Colon (tissue), 2 donors: ENCODE measurements at regions not wholly inside any gene's neighbourhood (a gene's known extent, or its start where the extent isn't known, plus 50 kb on each side); places are given as distances from the start of the nearest gene placed in this dataset.

Source experiments
- FAIRE-seq: peaks from 2 replicates; lab custom pipeline; 2012; peaks lifted over from hg19 to GRCh38; lab: Jason Lieb, UNC
- donor health status: control.
- donor health status: control.

DNA sequence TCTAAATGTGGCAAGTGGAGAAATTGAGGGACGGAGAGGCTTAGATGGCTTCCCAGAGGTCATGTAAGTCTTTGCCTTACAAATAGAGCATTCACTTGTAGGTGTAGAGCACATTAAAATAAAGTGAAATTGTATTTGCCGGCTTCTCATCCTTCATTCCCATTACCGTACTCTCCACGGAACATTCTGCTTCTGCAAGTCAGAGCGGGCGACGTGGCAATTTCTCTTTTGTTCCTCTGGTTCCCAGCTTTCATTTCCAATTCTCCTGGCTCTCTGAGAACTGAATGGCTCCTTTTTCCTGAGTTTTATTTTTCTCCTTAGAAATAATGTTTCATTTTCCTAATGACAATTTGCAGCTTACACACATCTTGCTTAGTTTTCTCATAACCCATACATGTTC lies 51.3 kb upstream of the PFKP start:
- no peak for FAIRE-seq

DNA sequence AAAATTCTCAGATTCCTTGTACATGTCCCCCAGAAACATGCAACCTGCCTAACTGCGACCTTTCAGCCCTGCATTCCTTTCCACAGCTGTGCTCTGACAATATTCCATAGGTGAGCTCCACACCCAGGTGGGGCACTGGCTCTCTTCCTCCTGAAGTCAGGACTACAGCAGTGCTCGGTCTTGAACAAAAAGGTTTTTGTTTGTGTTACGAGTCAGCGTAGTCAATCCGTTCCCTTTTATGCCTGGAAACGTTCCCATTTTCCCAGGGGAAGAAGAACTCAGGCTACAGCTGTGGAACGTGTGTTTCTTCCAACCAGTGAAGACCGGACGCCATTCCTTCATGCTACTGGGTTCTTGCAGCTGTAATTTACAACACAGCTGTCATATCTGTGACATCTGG lies 52.4 kb upstream of the PFKP start:
- FAIRE-seq, result no peak

DNA sequence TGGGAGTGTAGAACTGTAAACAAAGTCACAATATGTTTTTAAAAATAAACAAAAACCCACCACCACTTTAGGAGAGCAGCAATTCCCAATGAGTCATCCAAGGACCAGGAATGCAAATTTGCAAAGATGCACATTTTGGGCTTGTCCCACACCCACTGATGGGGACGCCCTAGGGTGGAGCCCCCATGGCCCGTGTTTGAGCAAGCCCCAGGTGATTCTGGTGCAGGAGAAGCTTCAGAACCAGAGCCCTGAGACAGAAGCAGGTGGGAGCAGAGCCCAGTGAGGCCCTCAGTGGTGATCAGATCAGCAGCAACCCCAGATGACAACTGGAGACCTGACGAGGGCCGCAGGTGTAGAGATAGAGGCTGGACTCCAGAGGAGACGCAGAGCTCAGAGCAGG lies 55.1 kb upstream of the PFKP start:
- no peak for FAIRE-seq

DNA sequence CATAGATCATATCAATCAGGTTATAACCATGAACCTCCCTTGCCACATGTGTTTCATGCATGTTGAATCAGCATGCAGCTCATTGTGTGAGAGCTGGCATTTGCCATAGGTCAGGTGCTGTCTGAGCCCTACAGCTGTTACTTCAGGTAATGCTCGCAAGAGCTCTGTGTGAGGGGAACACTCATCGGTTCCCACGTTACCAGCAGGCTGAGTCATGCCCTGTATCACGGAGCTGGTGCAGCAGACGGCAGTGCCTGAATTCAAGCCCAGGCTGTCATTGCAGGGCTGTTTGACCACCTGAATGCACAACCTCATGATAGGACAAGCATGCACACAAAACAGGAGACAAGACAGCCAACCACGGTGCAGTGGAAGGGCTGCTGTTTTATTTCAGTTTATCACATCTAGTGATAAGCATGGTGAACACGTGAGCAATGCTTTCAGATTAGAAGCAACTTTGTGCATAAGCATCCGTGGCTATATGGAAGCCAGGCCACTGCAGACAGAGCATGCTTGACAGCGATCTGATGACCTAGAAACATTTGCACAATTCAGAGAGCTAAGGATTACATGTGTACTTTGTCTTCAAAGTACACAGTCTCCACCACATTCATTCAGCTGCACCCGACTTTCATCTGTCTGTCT lies 56.4 kb upstream of the PFKP start:
- no peak for FAIRE-seq

- FAIRE-seq, result no peak
These were observed 57.0 kb upstream of the PFKP start for GRCh38 chr10:3010334-3010733.

- no peak for FAIRE-seq
These were observed 58.0 kb upstream of the PFKP start for GRCh38 chr10:3009341-3009740.

DNA sequence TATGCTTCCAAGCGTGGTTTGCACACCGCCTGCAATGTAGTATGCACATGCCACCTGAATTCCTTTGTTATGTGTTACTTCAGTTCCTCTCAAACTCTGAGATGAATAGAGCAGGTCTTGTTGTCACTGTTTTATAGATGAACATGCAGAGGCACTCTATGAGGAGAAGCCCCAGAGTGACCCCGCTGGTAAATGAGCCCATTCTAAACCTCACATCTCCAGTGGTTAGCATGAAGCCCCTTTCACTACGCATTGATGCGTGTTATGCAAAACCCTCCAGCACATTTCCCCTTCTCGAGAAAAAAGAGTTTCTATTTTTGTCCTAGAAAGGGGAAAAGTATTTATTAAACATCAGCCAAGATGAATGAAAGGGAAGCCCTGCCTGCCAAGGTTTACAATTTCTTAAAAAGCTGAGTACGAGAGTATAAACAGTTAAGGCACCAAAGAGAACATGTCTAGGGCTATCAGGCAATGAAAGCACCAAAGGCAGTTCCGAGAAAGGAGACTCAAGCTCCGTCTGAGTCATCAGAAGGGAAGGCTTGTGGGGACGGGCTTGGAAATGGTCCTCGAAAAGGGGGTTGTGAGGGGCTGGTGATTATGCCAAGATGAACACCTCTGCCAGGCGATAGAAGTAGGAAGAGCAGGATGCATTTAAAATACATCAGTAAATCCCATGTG lies 58.7 kb upstream of the PFKP start:
- no peak for FAIRE-seq

DNA sequence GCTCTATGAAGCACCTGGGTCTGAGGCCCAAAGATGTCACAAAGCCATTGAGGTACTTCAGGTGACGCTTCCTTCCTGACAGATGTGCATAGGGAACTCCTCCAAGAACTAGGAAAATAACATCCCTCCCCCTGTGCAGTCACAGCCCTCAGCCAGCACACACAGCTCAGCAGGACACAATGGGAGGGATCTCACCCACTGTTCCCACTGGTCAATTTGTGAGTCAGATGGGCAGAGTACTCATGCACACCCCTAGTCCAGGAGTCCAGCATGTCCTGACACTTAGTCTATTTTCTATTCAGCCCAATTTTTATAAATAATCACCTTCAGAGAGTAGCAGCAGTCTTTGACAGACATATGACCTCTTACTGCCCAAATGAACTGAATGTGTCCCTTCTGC lies 60.7 kb upstream of the PFKP start:
- FAIRE-seq, result no peak

DNA sequence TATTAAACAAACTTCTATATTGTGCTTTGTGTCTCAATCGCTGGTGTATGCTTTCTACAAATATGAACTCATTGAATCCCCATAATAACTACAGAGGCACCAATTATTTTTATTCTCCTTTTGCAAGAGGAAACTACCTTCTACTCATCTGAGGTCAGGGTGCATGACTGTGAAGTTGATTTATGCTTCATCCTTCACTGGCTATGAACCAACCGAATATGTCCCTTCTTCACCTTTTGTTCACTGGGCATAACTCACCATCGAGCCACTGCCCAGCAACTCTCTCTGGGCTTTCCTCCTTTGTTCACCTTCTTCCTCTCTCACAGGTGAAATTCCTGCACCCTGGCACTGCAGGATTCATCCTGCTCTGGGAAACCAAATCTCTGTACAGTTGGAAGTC lies 61.3 kb upstream of the PFKP start:
- FAIRE-seq, result no peak

GRCh38 chr10:3002304-3002703 lies 65.0 kb upstream of the PFKP start:
- no peak for FAIRE-seq

DNA sequence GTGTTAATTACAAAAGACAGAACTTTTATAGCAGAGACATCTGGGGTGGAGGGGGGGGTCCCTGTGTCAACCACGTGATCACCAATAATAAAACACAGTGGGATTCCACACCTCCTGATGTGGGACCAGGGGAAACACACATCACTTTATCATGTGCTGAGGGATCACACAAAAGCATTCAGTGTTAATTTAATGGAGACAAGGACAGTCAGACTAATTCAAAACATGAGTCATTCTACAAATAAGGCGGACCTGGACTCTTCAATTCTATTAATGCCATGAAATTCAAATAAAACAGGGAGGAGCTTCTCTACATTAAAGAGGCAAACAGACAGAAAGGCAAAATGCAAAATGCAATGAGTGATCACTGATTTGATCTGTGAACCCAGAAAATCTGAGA lies 67.3 kb upstream of the PFKP start:
- FAIRE-seq, result no peak

DNA sequence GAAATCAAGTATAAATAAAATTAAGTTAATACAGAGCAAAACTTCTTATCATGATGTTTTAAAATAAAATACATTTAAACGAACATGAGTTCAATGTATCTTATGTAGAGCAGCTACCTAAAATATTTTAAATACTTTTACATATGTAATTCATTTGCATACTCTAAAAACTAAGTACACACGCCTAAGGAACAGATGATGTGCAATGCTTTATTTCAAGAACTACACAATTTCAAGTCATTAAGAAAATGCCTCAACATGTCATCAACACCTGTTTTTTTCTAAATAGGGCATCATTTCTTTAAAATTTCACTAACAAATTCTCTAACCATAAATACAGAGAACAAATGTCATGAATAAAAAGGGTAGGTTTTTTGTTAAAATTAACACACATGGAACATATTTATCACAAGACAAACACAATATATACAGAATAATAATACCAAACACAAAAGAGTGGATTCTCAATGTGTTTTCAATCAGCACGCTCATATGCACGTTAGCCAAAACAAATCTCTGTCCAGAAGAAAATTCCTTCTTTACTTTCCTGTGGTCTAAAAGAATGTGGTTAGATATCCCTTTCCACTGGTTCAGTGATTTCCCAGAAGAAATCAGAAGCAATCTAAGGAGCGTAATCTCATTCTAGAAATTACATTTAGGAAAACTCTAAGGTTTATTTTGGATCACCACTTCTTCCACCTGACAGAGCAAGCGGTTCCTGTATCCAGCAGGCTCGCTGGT lies 73.0 kb upstream of the PFKP start:
- FAIRE-seq, result no peak

DNA sequence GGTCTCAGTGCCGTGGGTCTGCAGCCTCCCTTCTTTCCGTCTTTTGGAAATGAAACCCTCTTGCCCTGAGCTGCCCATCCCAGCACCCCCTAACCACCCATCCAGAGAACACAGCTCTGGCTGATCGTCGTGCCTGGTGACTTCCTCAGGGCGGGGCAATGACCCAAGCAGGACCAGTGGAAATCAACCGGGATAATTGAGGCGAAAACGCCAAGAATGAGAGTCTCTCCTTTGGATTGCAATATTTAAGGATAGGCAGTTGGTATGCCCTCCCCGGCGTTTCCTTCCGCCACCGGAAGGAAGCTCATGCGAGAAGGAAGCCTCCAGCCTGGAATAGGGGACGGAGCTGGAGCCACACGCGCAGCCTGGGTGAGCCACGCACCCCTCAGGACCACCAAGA lies 73.7 kb upstream of the PFKP start:
- no peak for FAIRE-seq

DNA sequence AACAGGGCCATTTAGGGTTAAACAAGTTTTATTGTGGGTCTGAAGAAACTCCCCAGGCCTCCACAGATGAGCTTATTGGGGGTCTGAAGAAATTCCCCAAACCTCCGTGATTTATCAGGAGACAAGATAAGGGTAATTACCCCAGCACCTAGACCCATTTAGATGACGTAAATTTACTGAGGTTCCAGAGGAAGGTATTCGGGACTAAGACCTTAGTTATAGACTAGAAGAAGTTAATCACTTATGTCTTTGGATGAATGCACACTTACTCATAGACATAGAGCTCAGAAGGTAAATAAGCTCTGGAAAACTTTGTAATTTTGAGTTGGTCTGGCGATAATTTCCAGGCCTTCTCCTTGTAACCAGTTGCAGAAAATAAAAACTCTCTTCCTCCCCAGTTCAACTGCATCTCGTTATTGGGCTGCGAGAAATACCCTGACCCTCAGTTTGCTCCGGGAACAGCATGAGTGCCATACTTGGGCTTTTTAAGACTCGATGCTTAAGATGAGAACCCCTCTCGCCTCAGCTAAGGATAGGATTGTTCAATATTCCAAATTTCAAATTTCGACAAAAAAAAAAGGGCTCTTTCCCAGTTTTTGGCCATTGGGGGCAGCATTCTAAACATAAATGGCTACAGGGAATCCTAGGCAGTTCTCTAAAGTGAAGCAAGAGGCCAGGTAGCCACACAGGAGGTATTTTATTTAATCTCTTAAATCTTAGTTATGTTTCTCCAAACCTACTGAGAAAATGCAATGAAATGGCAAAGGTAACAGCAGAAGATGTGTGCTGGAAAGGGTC lies 74.7 kb upstream of the PFKP start:
- FAIRE-seq, result no peak

GRCh38 chr10:2990764-2991163 lies 76.6 kb upstream of the PFKP start:
- FAIRE-seq, result no peak

DNA sequence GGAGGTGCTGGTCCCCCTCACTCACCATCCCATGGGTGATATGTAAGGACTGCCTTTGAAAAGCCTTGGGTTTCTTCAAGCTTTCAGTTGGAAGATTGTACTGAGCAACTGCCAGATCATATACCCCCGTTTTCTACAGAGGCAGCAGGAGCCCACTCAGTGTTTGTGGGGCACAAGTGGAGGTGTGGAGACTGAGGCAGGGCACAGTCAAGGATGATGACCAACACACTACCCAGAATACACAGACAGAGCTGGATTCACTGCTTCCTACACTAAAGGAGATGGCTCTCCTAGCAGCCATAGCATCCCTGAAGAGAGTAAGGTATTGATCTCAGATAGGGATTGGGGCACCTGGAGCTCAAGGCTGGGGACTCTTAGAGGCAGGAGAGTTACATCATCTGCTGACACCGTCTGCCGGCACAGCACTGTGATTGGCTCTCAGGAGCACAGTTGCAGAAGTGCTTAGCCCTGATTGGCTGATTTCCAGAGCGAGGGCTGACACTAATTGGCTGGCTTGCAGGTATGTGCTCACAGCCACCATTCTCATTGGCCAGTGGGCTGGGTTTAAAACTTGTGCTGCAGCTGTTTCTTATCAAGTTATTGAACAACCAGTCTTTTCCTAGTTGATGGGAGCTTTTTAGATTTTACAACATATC lies 77.9 kb upstream of the PFKP start:
- no peak for FAIRE-seq

GRCh38 chr10:2987185-2987768 lies 80.1 kb upstream of the PFKP start:
- no peak for FAIRE-seq

DNA sequence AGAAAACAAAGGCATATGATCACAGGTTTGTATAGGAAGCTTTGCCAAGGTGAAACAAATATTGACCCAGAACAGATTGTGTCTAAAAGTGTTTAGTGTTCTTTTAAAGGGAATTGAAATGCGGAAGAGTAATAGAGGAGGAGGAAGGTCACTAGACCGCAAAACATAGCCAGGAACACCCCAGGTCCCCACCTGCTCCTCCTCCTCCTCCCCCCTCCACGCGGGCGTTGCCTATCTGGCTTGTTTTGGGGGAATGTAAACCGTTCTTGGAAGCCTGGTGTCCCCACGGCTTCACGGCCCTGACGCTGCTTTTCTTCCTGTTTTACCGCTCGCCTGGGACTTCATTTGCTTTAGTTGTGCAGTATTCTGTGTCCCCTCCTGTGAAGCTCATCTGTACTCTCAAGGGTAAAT lies 81.0 kb upstream of the PFKP start:
- FAIRE-seq, result no peak

DNA sequence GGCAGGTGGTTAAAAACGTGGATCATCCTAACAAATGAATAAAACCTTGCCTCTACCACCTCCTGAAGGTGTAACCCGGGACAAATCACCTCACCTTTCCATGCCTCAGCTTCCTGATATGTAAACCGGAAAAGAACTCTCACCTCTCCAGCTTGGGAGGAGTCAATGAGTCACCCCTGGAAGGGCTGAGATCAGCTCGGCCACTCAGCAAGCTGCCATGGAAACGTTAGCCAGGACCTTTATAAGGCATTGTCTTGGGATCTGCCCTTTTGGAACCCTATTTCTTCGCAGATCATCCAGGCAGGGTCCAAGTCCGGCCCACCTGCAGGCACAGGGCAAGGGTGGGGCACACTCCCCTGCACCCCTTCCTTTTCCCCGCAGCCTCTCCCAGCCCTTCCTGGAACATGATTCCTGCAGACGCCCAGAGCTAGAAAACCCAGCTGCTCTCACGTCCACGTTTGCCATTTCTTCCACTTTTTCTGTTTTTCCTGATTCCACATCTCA lies 81.6 kb upstream of the PFKP start:
- no peak for FAIRE-seq

GRCh38 chr10:2984682-2985081 lies 82.7 kb upstream of the PFKP start:
- FAIRE-seq, result no peak

DNA sequence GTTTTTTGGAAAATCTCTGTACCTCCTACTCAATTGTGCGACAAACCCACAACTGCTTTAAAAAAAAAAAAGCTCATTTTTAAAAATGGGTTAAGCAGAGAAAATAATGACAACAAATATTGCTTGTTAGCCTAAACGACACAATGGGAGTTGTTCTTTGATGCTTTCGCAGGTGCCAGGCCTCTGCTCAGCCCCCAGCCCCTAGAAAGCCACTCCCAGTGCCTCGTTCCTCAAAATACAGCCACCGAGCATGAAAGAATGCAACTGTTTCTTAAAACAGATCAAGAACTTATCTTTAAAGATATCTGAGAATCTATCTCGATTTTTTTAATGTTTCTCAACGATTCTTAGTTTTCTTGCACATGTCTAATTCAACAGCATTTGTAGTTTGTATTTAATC lies 85.2 kb upstream of the PFKP start:
- no peak for FAIRE-seq

- FAIRE-seq, result no peak
These were observed 86.0 kb upstream of the PFKP start for GRCh38 chr10:2981361-2981801.
